ENCODE measurements at regions not wholly inside any gene's neighbourhood (a gene's known extent, or its start where the extent isn't known, plus 50 kb on each side); places are given as distances from the start of the nearest gene placed in this dataset.

GRCh38 chr5:136511046-136511445, 145.7 kb upstream of the TRPC7 start:
- no peak overlapping the region for H3K4me3 Mint-ChIP-seq
- peaks cover 2% of the 10 kb centered on the region for H3K9me3 Mint-ChIP-seq
- intact Hi-C loops (cut with micrococcal nuclease) = no loop called here
- H3K27ac Mint-ChIP-seq = no peak overlapping the region
- no peak for DNase-seq
- H3K27me3 Mint-ChIP-seq (ENCODE audit: low read depth) = no peaks in the 10 kb centered on the region
- CTCF ChIA-PET = no interaction called here
- no peaks in the 10 kb centered on the region for H3K36me3 Mint-ChIP-seq (ENCODE audit: low read depth)
- H3K4me1 Mint-ChIP-seq (ENCODE audit: low read depth) = no peaks in the 10 kb centered on the region

GRCh38 chr5:136510481-136510880, 145.1 kb upstream of the TRPC7 start:
- Mint-ChIP-seq H3K4me1 (ENCODE audit: low read depth) (no peaks in the 10 kb centered on the region), H3K4me3 (no peak overlapping the region), H3K27ac (no peak overlapping the region), H3K36me3 (ENCODE audit: low read depth) (no peaks in the 10 kb centered on the region), H3K9me3 (peaks cover 2% of the 10 kb centered on the region), H3K27me3 (ENCODE audit: low read depth) (no peaks in the 10 kb centered on the region)
- no peak for DNase-seq
- CTCF ChIA-PET = no interaction called here
- intact Hi-C loops (cut with micrococcal nuclease) = no loop called here

GRCh38 chr5:136506131-136506530, 140.8 kb upstream of the TRPC7 start:
- no peaks in the 10 kb centered on the region for H3K4me1 Mint-ChIP-seq (ENCODE audit: low read depth)
- no peak overlapping the region for H3K4me3 Mint-ChIP-seq
- H3K27ac Mint-ChIP-seq = no peak overlapping the region
- no peaks in the 10 kb centered on the region for H3K27me3 Mint-ChIP-seq (ENCODE audit: low read depth)
- H3K9me3 Mint-ChIP-seq = no peaks in the 10 kb centered on the region
- no peaks in the 10 kb centered on the region for H3K36me3 Mint-ChIP-seq (ENCODE audit: low read depth)
- CTCF ChIA-PET = no interaction called here
- intact Hi-C loops (cut with micrococcal nuclease) = no loop called here
- DNase-seq = no peak

GRCh38 chr5:136501133-136501532, 135.8 kb upstream of the TRPC7 start:
- H3K4me3 Mint-ChIP-seq = no peak overlapping the region
- CTCF ChIA-PET = no interaction called here
- no peak for DNase-seq
- H3K9me3 Mint-ChIP-seq = peaks cover 6% of the 10 kb centered on the region
- intact Hi-C loops (cut with micrococcal nuclease) = no loop called here
- H3K27me3 Mint-ChIP-seq (ENCODE audit: low read depth) = no peaks in the 10 kb centered on the region
- H3K27ac Mint-ChIP-seq = no peak overlapping the region
- H3K4me1 Mint-ChIP-seq (ENCODE audit: low read depth) = no peaks in the 10 kb centered on the region
- H3K36me3 Mint-ChIP-seq (ENCODE audit: low read depth) = peaks cover 3% of the 10 kb centered on the region

- CTCF ChIA-PET = no interaction called here
- Mint-ChIP-seq H3K36me3 (ENCODE audit: low read depth) (no peaks in the 10 kb centered on the region), H3K27ac (no peak overlapping the region), H3K9me3 (peaks cover 14% of the 10 kb centered on the region), H3K27me3 (ENCODE audit: low read depth) (no peaks in the 10 kb centered on the region), H3K4me1 (ENCODE audit: low read depth) (no peaks in the 10 kb centered on the region), H3K4me3 (no peak overlapping the region)
- DNase-seq = no peak
- intact Hi-C loops (cut with micrococcal nuclease) = no loop called here
These were observed 127.2 kb upstream of the TRPC7 start for GRCh38 chr5:136492587-136492986.

- CTCF ChIA-PET = no interaction called here
- Mint-ChIP-seq H3K36me3 (ENCODE audit: low read depth) (no peaks in the 10 kb centered on the region), H3K4me1 (ENCODE audit: low read depth) (no peaks in the 10 kb centered on the region), H3K27me3 (ENCODE audit: low read depth) (no peaks in the 10 kb centered on the region), H3K9me3 (peaks cover 14% of the 10 kb centered on the region), H3K4me3 (no peak overlapping the region), H3K27ac (no peak overlapping the region)
- no peak for DNase-seq
- intact Hi-C loops (cut with micrococcal nuclease) = no loop called here
These were observed 126.5 kb upstream of the TRPC7 start for GRCh38 chr5:136491806-136492205.

- H3K36me3 Mint-ChIP-seq (ENCODE audit: low read depth) = no peaks in the 10 kb centered on the region
- CTCF ChIA-PET = no interaction called here
- intact Hi-C loops (cut with micrococcal nuclease) = no loop called here
- no peaks in the 10 kb centered on the region for H3K4me1 Mint-ChIP-seq (ENCODE audit: low read depth)
- H3K4me3 Mint-ChIP-seq = no peak overlapping the region
- H3K27ac Mint-ChIP-seq = no peak overlapping the region
- H3K9me3 Mint-ChIP-seq = peaks cover 2% of the 10 kb centered on the region
- DNase-seq = no peak
- no peaks in the 10 kb centered on the region for H3K27me3 Mint-ChIP-seq (ENCODE audit: low read depth)
These were observed 119.5 kb upstream of the TRPC7 start for GRCh38 chr5:136484808-136485325.

GRCh38 chr5:136482206-136482605, 116.9 kb upstream of the TRPC7 start:
- H3K9me3 Mint-ChIP-seq = peaks cover 3% of the 10 kb centered on the region
- no peaks in the 10 kb centered on the region for H3K27me3 Mint-ChIP-seq (ENCODE audit: low read depth)
- no peak for DNase-seq
- H3K27ac Mint-ChIP-seq = no peak overlapping the region
- no peak overlapping the region for H3K4me3 Mint-ChIP-seq
- intact Hi-C loops (cut with micrococcal nuclease) = no loop called here
- H3K4me1 Mint-ChIP-seq (ENCODE audit: low read depth) = no peaks in the 10 kb centered on the region
- CTCF ChIA-PET = no interaction called here
- peaks cover 1% of the 10 kb centered on the region for H3K36me3 Mint-ChIP-seq (ENCODE audit: low read depth)

GRCh38 chr5:136474466-136474865, 109.1 kb upstream of the TRPC7 start:
- Mint-ChIP-seq H3K4me3 (no peak overlapping the region), H3K9me3 (peaks cover 12% of the 10 kb centered on the region), H3K36me3 (ENCODE audit: low read depth) (peaks cover 1% of the 10 kb centered on the region), H3K27ac (no peak overlapping the region), H3K4me1 (ENCODE audit: low read depth) (no peaks in the 10 kb centered on the region), H3K27me3 (ENCODE audit: low read depth) (no peaks in the 10 kb centered on the region)
- DNase-seq = no peak
- CTCF ChIA-PET = no interaction called here
- intact Hi-C loops (cut with micrococcal nuclease) = no loop called here

- H3K4me1 Mint-ChIP-seq (ENCODE audit: low read depth) = no peaks in the 10 kb centered on the region
- H3K36me3 Mint-ChIP-seq (ENCODE audit: low read depth) = no peaks in the 10 kb centered on the region
- no peak for DNase-seq
- CTCF ChIA-PET = no interaction called here
- H3K9me3 Mint-ChIP-seq = peaks cover 5% of the 10 kb centered on the region
- H3K27me3 Mint-ChIP-seq (ENCODE audit: low read depth) = no peaks in the 10 kb centered on the region
- H3K27ac Mint-ChIP-seq = no peak overlapping the region
- H3K4me3 Mint-ChIP-seq = no peak overlapping the region
- intact Hi-C loops (cut with micrococcal nuclease) = no loop called here
These were observed 102.3 kb upstream of the TRPC7 start for GRCh38 chr5:136467632-136468031.

GRCh38 chr5:136466041-136466415, 100.7 kb upstream of the TRPC7 start:
- Mint-ChIP-seq H3K27me3 (ENCODE audit: low read depth) (no peaks in the 10 kb centered on the region), H3K4me3 (no peak overlapping the region), H3K4me1 (ENCODE audit: low read depth) (no peaks in the 10 kb centered on the region), H3K27ac (no peak overlapping the region), H3K9me3 (peaks cover 7% of the 10 kb centered on the region), H3K36me3 (ENCODE audit: low read depth) (no peaks in the 10 kb centered on the region)
- intact Hi-C loops (cut with micrococcal nuclease) = no loop called here
- CTCF ChIA-PET = interaction anchor here (0.8 kb wide), 1 partner anchor 23 kb away, joined by 3 read pairs; no protein-coding TSS in a partner anchor
- DNase-seq = no peak

GRCh38 chr5:136458481-136458880, 93.1 kb upstream of the TRPC7 start:
- intact Hi-C loops (cut with micrococcal nuclease) = no loop called here
- no peak for DNase-seq
- H3K27ac Mint-ChIP-seq = no peak overlapping the region
- H3K27me3 Mint-ChIP-seq (ENCODE audit: low read depth) = no peaks in the 10 kb centered on the region
- H3K36me3 Mint-ChIP-seq (ENCODE audit: low read depth) = no peaks in the 10 kb centered on the region
- no peak overlapping the region for H3K4me3 Mint-ChIP-seq
- H3K9me3 Mint-ChIP-seq = peaks cover 3% of the 10 kb centered on the region
- CTCF ChIA-PET = no interaction called here
- H3K4me1 Mint-ChIP-seq (ENCODE audit: low read depth) = no peaks in the 10 kb centered on the region

- Mint-ChIP-seq H3K27ac (no peak overlapping the region), H3K4me1 (ENCODE audit: low read depth) (no peaks in the 10 kb centered on the region), H3K27me3 (ENCODE audit: low read depth) (no peaks in the 10 kb centered on the region), H3K36me3 (ENCODE audit: low read depth) (no peaks in the 10 kb centered on the region), H3K9me3 (peaks cover under 1% of the 10 kb centered on the region), H3K4me3 (no peak overlapping the region)
- intact Hi-C loops (cut with micrococcal nuclease) = no loop called here
- CTCF ChIA-PET = no interaction called here
- no peak for DNase-seq
These were observed 92.2 kb upstream of the TRPC7 start for GRCh38 chr5:136457390-136458013.

Data from activated naive CD4-positive, alpha-beta T cell treated with anti-CD3 and anti-CD28 coated beads for 36 hours (primary cell).